Ascending aorta (tissue), 2 donors: ENCODE measurements at regions not wholly inside any gene's neighbourhood (a gene's known extent, or its start where the extent isn't known, plus 50 kb on each side); places are given as distances from the start of the nearest gene placed in this dataset.

Source experiments
- DNase-seq, 2 donors: peaks; one replicate each; pipeline ENCODE4 v3.0.0-alpha.2; 2019; ENCODE audit warnings: low spot score in 2 of 2
- H3K27ac ChIP-seq, 2 donors: fragments of 200-600 bp; sonication (generic); one replicate each; pipeline ENCODE4 v1.5.1; 2016 to 2017; ENCODE audit warnings: mild to moderate bottlenecking in 1 of 2
- H3K27me3 ChIP-seq: fragments of 200-600 bp; sonication (generic); one replicate; pipeline ENCODE4 v1.5.1; 2017
- H3K36me3 ChIP-seq, 2 donors: fragments of 200-600 bp; sonication (generic); one replicate each; pipeline ENCODE4 v1.5.1; 2016
- H3K4me1 ChIP-seq, 2 donors: fragments of 200-600 bp; sonication (generic); one replicate each; pipeline ENCODE4 v1.5.1; 2016 to 2017; ENCODE audit warnings: mild to moderate bottlenecking in 1 of 2
- H3K4me3 ChIP-seq, 2 donors: fragments of 200-600 bp; sonication (generic); one replicate each; pipeline ENCODE4 v1.5.1; 2016 to 2017; ENCODE audit warnings: mild to moderate bottlenecking in 1 of 2
- H3K9me3 ChIP-seq, 2 donors: fragments of 200-600 bp; sonication (generic); one replicate each; pipeline ENCODE4 v1.5.1; 2016
- CTCF ChIP-seq, 3 experiments: fragments of 200-600 bp in 2 of 3; fragments of 450-650 bp in 1 of 3; sonication (generic) in 2 of 3; IDR thresholded peaks; one replicate each; pipeline ENCODE4 v1.5.1; 2016 to 2019; ENCODE audit warnings: antibody characterized with exemption in 3 of 3, mild to moderate bottlenecking in 1 of 3, moderate library complexity in 1 of 3
- intact Hi-C: fragments of 100-400 bp; cut with DNase I; formaldehyde crosslinking; loops from one replicate; pipeline ENCODE4 v1.15.1; 2023

- Histone ChIP-seq H3K36me3 (no peaks in the 10 kb centered on the region), H3K27me3 (no peaks in the 10 kb centered on the region), H3K27ac (no peak overlapping the region), H3K4me3 (no peak overlapping the region), H3K4me1 (no peaks in the 10 kb centered on the region), H3K9me3 (no peaks in the 10 kb centered on the region)
- no peak for DNase-seq
- intact Hi-C loops = no loop called here
- TF ChIP-seq CTCF (IDR thresholded peaks at IDR 0.05) = no peak
These were observed 64.1 kb downstream of the CXCL12 start for GRCh38 chr10:44320756-44321155.

- H3K4me1 ChIP-seq = no peaks in the 10 kb centered on the region
- H3K27me3 ChIP-seq = no peaks in the 10 kb centered on the region
- H3K9me3 ChIP-seq = no peaks in the 10 kb centered on the region
- H3K27ac ChIP-seq = no peak overlapping the region
- no peak for TF ChIP-seq CTCF (IDR thresholded peaks at IDR 0.05)
- intact Hi-C loops = no loop called here
- no peaks in the 10 kb centered on the region for H3K36me3 ChIP-seq
- H3K4me3 ChIP-seq = no peak overlapping the region
- no peak for DNase-seq
These were observed 67.0 kb downstream of the CXCL12 start for GRCh38 chr10:44317856-44318255.

DNA sequence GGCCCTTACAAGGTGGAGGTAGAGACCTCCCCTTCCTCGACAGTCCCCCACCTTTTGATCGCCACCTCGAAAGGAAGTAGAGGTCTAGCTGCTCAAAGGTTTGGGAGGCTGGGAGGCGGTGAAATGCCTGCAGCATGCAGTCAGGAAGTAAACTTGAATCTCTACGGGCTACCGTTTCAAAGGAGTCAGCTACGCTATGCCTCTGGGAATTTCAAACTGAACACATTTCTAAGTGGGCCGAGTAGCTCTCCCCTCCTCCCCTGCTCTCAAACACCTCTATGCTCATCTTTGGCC lies 68.0 kb downstream of the CXCL12 start:
- no peaks in the 10 kb centered on the region for H3K36me3 ChIP-seq
- no peaks in the 10 kb centered on the region for H3K4me1 ChIP-seq
- H3K4me3 ChIP-seq = no peak overlapping the region
- H3K27me3 ChIP-seq = no peaks in the 10 kb centered on the region
- H3K9me3 ChIP-seq = no peaks in the 10 kb centered on the region
- no peak for DNase-seq
- H3K27ac ChIP-seq = no peak overlapping the region
- intact Hi-C loops = no loop called here
- TF ChIP-seq CTCF (IDR thresholded peaks at IDR 0.05) = no peak

GRCh38 chr10:44316187-44316921 lies 68.5 kb downstream of the CXCL12 start:
- H3K27me3 ChIP-seq = no peaks in the 10 kb centered on the region
- H3K27ac ChIP-seq = no peak overlapping the region
- no peak for DNase-seq
- intact Hi-C loops = no loop called here
- no peaks in the 10 kb centered on the region for H3K9me3 ChIP-seq
- no peaks in the 10 kb centered on the region for H3K4me1 ChIP-seq
- no peaks in the 10 kb centered on the region for H3K36me3 ChIP-seq
- no peak overlapping the region for H3K4me3 ChIP-seq
- no peak for TF ChIP-seq CTCF (IDR thresholded peaks at IDR 0.05)

DNA sequence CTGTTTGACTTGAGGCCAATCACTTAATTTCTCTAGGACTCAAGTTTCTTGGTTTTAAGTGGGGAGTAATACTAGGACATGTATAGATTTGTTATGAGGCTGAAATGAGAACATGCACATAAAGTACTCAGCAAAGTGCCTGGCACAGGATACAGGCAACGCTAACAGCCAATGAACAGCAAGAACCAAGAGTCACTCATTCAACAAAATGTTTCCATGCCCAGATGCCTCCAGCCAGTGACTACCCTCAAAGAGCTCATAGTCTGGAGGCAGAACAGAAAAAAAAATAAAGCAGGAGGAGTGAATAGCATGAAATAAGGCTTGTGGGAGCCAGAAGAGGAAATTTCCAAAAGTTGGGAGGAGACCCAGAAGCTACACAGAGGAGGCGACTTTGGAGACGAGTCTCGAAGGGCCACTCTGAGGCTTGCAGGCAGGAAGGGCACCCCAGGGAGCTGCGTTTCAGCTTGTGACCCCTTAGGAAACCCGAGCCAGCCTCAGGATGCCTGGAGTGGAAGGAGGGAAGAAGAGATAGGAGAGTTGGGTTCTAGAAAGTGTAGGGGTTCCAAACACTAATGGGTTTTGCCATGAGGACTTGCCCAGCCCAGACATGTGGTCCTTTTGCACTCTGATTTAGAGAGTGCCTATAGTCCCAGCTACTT lies 70.0 kb downstream of the CXCL12 start:
- TF ChIP-seq CTCF (IDR thresholded peaks at IDR 0.05) = no peak
- Histone ChIP-seq H3K36me3 (no peaks in the 10 kb centered on the region), H3K4me1 (peaks cover 0 to 5% of the 10 kb centered on the region in 2 donors), H3K27me3 (no peaks in the 10 kb centered on the region), H3K4me3 (no peak overlapping the region), H3K9me3 (no peaks in the 10 kb centered on the region), H3K27ac (no peak overlapping the region)
- intact Hi-C loops = loop anchor here (5.0 kb wide), 4 partner anchors 72 to 643 kb away; partner anchors contain the start of gene CXCL12
- DNase-seq = no peak
